GDM1 (cell line): ENCODE measurements at regions not wholly inside any gene's neighbourhood (a gene's known extent, or its start where the extent isn't known, plus 50 kb on each side); places are given as distances from the start of the nearest gene placed in this dataset.

Experiments used
- DNase-seq: peaks from one replicate; lab custom pipeline; 2025; lab: John Stamatoyannopoulos, UW

GRCh38 chr6:138692058-138692977 is 81.3 kb upstream of the CCDC28A start:
- DNase-seq: peak; percentile 58

- DNase-seq: peak; percentile 64
Observed at GRCh38 chr6:138692978-138693909, 80.3 kb upstream of the CCDC28A start.

- DNase-seq: no peak
Observed at GRCh38 chr6:138695193-138695592, 78.4 kb upstream of the CCDC28A start.

GRCh38 chr6:138714493-138714892 is 59.1 kb upstream of the CCDC28A start:
- DNase-seq: no peak

- DNase-seq: no peak
Observed at GRCh38 chr6:138716013-138716412, 57.6 kb upstream of the CCDC28A start.

DNA sequence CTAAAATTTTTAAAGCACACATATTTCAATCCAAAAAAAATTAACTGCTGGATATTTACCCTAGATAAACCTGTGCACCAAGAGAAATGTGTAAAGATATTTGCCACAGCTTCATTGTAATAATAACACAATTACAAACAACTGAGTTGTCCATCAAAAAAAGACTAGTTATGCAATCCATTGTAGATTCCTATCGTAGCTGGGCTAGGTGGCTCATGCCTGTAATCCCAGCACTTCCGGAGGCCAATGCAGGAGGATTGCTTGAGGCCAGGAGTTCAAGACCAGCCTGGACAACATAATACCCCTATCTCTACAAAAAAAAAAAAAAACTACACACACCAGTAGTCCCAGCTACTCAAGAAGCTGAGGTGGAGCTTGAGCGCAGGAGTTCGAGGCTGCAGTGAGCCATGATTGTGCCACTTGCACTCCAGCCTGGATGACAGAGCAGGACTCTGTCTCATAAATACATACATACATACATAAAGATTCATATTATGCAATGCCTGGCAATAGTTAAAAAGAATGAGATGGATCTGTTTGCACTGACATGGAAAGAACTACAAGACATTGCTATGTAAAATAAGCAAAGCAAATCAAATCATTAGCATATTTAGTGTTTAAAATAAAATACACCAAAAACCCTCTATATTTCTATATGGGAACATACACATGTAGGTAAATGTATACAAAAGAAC is 56.5 kb upstream of the CCDC28A start:
- DNase-seq: no peak

GRCh38 chr6:138719011-138719635 is 54.4 kb upstream of the CCDC28A start:
- DNase-seq: no peak

GRCh38 chr6:138719744-138720143 is 53.8 kb upstream of the CCDC28A start:
- DNase-seq: no peak

DNA sequence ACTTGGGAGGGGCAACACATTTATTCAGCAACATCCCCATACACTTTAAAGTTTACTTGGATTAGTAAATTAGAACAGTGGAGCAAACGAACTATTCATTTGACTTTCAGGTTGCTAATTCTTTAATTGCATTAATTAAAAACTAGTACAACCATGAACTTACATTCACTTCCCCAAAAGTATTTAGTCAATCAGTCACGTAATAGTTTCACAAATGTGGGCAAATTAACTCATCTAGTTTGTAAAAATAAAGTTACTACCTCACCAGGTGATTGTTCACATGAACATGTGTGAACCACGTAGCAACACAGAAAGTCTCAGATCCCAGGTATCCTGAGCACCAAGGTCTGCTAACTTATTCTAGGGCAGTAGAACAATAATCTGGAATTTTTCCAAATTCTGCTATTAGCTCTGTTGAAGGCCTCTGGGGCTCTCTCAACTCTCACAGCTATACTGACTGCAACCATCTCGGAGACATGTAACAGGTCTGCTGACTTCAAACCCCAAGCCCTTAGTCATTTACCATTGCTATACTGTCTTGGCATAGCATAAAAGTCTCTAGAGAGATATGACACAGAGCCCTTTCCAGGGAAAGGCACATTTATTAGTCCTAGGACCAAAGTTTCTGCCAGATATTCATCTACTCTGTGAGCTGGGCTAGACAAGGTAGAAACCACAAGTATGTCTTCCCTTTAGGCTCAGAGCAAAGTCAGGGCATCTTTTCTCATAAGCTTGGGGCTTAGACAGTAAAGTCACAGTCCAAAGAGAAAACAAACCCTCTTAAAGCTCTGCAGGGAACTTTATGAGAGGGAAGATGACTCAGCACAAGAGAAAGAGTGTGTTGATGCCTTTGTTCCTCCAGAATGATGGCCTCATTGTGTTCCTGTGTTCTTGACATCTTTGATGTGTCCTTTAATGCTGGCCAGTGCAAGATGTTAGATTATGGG is 50.9 kb upstream of the CCDC28A start:
- DNase-seq: peak; percentile 36
